Adrenal gland (tissue), 9 donors: ENCODE measurements at regions not wholly inside any gene's neighbourhood (a gene's known extent, or its start where the extent isn't known, plus 50 kb on each side); places are given as distances from the start of the nearest gene placed in this dataset.
"Not testable (repeated sequence)": the region's sequence is repeated elsewhere in the genome, so short reads cannot be mapped to it uniquely, and the experiment has no call there.

Experiments
- DNase-seq, 7 donors: peaks; one replicate each; pipeline ENCODE4 v3.0.0-alpha.2; 2019 to 2020
- H3K27ac ChIP-seq, 5 donors: fragments of 200-600 bp; sonication (generic) in 4 of 5; 1 replicate in 3 of 5; 2 replicates in 2 of 5; pipeline versions ENCODE4 v1.5.1 to v1.8.0; 2016 to 2020; ENCODE audit warnings: mild to moderate bottlenecking in 1 of 5
- H3K27me3 ChIP-seq: fragments of 200-600 bp; 2 replicates; pipeline ENCODE4 v1.8.0; 2021
- H3K36me3 ChIP-seq, 2 donors: fragments of 200-600 bp; replicated peaks in 1 of 2; 1 replicate in 1 of 2; 2 replicates in 1 of 2; pipeline versions ENCODE4 v1.5.1 to v1.8.0; 2018 to 2022
- H3K4me1 ChIP-seq, 2 donors: fragments of 200-600 bp; replicated peaks in 1 of 2; 1 replicate in 1 of 2; 2 replicates in 1 of 2; pipeline versions ENCODE4 v1.5.1 to v1.8.0; 2018 to 2021
- H3K4me3 ChIP-seq, 4 donors: fragments of 200-600 bp; sonication (generic) in 3 of 4; one replicate each; pipeline ENCODE4 v1.5.1; 2016 to 2018
- H3K9me3 ChIP-seq, 3 donors: fragments of 200-600 bp; sonication (generic) in 1 of 3; replicated peaks in 1 of 3; 1 replicate in 2 of 3; 2 replicates in 1 of 3; pipeline versions ENCODE4 v1.5.1 to v1.8.0; 2016 to 2021
- WGBS, 4 donors: extraction: QIAGEN DNeasy Blood & Tissue Kit in 2 of 4; methylation state at CpG; one replicate each; pipeline versions ENCODE4 v1.1.5 to v1.1.7; 2013 to 2017; 5-methylcytosine and 5-hydroxymethylcytosine counted together
- intact Hi-C, 2 donors: fragments of 100-400 bp; cut with DNase I; formaldehyde crosslinking; loops; one replicate each; pipeline versions ENCODE4 v1.14.1 to v1.15.0; 2022 to 2023
- TF ChIP-seq, protein P1 (sequence below), 6 experiments: fragments of 450-650 bp in 4 of 6; fragments of 200-600 bp in 2 of 6; sonication (generic) in 1 of 6; IDR thresholded peaks; 1 replicate in 5 of 6; 2 replicates in 1 of 6; pipeline versions ENCODE4 v1.5.1 to v1.8.0; 2016 to 2021; ENCODE audit warnings: antibody characterized with exemption in 6 of 6, mild to moderate bottlenecking in 2 of 6, moderate library complexity in 1 of 6
- donor health status: healthy with polysubstance abuse.
- donor health status: Bipolar disorder and iron deficiency.
- donor health status: DM: yes; HTN: yes; CAD: no.
- donor health status: DM: no; HTN: no; CAD: no.
- donor health status: DM: no; HTN: no; CAD: no.

DNA sequence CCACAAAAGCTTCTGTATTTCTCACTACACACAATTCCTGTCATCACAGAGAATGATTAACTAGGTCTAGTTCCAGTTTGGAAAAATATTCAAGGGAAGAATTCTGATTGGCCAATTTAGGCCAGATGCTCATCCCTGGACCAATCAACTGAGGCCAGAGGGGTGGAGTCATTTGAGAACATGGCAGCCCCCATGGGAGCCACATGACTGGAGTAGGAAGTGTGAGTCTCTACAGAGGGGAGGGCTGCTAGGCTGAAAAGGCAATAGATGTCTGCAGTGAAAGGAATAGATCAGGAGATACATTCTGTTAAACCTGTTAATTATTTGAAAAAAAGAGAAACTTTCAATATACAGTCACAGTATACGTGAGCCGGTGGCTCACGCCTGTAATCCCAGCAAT is 125.2 kb downstream of the UNC93B1 start:
- H3K9me3 ChIP-seq, H3K4me1 ChIP-seq, intact Hi-C loops, H3K27ac ChIP-seq, DNase-seq, H3K4me3 ChIP-seq, H3K36me3 ChIP-seq, H3K27me3 ChIP-seq: not testable (repeated sequence)
- WGBS, 4 donors: 88 to 94% (median 91%) methylated on average over 3 of the region's 3 CpGs

DNA sequence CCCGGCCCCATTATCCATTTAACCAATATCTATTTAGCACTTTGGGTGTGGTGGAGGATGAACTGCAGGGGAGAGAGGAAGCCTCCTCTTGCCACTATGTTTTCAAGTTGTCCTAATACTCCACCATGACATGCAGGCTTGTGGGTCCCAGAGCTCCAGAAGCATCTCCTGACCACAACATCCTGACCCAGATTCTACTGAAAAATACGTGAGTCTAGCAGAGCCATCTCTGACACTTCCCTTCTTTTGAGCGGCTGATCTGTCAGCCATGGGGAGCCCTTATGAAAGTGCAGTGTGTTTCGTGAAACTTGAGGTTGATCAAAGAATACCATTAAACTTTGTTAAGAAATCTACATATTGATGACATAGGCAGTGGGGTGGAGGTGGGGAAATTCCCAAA is 126.6 kb downstream of the UNC93B1 start:
- H3K36me3 ChIP-seq, H3K4me3 ChIP-seq, H3K27ac ChIP-seq, DNase-seq, H3K27me3 ChIP-seq, H3K9me3 ChIP-seq, H3K4me1 ChIP-seq, intact Hi-C loops: not testable (repeated sequence)
- WGBS, 4 donors: 59 to 76% (median 67%) methylated on average over 3 to 4 of the region's 4 CpGs

DNA sequence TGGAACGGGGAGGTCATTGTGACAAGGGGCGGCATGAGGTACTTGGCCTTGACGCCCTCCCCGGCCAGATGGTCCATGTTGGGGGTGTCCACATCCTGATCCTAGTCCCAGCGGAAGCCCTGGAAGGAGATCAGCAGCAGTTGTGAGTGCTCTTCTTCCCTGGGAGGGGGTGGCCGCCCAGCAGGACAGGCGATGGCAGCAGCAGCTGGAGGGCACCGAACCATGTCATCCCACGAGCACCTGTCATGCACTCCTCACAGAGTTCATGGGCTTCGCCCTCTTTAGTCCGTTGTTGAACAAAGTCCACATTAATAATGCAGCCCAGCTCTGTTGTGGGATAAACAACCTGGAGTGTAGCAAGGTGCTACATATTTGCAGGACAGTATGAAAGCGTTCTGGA is 130.7 kb downstream of the UNC93B1 start:
- intact Hi-C loops, H3K27ac ChIP-seq, H3K36me3 ChIP-seq, H3K9me3 ChIP-seq, H3K4me1 ChIP-seq, DNase-seq, H3K27me3 ChIP-seq, H3K4me3 ChIP-seq: not testable (repeated sequence)
- WGBS, 4 donors: 78 to 85% (median 79%) methylated on average over 8 to 12 of the region's 12 CpGs

DNA sequence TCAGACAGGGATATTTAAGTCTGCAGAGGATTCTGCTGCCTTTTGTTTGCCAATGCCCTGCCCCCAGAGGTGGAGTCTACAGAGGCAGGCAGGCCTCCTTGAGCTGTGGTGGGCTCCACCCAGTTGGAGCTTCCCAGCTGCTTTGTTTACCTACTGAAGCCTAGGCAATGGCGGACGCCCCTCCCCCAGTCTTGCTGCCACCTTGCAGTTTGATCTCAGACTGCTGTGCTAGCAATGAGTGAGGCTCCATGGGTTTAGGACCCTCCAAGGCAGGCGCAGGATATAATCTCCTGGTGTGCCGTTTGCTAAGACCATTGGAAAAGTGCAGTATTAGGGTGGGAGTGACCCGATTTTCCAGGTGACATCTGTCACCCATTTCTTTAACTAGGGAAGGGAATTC is 132.7 kb downstream of the UNC93B1 start:
- H3K4me3 ChIP-seq, H3K9me3 ChIP-seq, DNase-seq, H3K36me3 ChIP-seq, H3K27me3 ChIP-seq, H3K4me1 ChIP-seq, H3K27ac ChIP-seq, intact Hi-C loops: not testable (repeated sequence)
- WGBS, 4 donors: 81 to 96% (median 88%) methylated on average over 4 to 5 of the region's 5 CpGs

DNA sequence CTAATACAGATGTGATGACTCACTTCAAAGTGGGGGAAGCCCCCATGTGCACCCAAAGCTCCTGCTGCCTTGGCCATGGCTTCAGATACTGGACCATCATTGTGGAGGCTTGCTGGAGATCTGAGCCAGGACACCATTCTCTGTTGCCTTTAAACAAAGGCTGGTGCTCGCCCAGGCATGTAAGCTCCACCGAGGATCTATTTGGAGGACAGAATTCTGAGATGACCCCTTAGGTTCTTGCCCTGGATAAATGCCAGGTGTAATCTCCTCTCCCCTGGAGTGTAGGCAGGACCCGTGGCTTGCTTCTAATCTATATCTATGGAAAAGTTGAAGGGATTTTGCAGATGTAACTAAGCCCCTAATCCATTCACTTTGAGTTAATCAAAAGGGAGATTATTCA is 141.0 kb downstream of the UNC93B1 start:
- H3K36me3 ChIP-seq, H3K4me3 ChIP-seq, H3K27me3 ChIP-seq, H3K9me3 ChIP-seq, intact Hi-C loops, H3K4me1 ChIP-seq, H3K27ac ChIP-seq, DNase-seq: not testable (repeated sequence)
- 40 to 60% (median 52%) methylated on average over 1 to 3 of the region's 3 CpGs for WGBS, 4 donors

DNA sequence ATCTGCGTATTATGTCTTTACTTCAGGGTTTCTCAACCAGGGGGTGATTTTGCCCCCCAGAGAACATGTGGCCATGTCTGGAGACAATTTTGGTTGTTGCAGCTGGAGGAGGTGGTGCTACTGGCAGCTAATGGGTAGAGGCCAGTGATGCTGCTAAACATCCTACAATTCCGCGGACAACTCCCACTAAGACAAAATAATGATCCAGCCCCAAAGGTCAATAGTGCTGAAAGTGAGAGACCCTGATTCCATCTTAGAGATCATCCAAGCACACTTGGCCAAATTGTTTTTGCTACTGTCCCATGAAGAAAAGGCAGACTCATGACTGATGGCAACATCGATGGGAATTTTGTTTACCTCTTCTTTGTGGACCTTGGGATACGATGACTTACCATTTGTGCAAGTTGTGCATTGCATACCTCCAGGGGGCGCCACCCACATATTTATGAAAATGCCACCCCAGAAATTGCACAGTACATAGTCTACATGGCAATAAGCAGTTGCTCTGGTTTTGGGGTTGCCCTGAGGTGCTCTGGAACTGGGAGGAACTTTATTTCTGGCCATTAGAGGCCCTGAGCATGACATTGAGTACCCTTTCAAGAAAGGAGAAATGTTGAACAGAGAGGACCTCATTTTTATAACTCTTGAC is 144.3 kb downstream of the UNC93B1 start:
- H3K27ac ChIP-seq, H3K4me3 ChIP-seq, H3K4me1 ChIP-seq, H3K36me3 ChIP-seq, H3K27me3 ChIP-seq, H3K9me3 ChIP-seq, intact Hi-C loops: not testable (repeated sequence)
- TF ChIP-seq, protein P1, sequence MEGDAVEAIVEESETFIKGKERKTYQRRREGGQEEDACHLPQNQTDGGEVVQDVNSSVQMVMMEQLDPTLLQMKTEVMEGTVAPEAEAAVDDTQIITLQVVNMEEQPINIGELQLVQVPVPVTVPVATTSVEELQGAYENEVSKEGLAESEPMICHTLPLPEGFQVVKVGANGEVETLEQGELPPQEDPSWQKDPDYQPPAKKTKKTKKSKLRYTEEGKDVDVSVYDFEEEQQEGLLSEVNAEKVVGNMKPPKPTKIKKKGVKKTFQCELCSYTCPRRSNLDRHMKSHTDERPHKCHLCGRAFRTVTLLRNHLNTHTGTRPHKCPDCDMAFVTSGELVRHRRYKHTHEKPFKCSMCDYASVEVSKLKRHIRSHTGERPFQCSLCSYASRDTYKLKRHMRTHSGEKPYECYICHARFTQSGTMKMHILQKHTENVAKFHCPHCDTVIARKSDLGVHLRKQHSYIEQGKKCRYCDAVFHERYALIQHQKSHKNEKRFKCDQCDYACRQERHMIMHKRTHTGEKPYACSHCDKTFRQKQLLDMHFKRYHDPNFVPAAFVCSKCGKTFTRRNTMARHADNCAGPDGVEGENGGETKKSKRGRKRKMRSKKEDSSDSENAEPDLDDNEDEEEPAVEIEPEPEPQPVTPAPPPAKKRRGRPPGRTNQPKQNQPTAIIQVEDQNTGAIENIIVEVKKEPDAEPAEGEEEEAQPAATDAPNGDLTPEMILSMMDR (IDR thresholded peaks at IDR 0.05): peak; percentile 10 to 52 (median 42)
- 66 to 100% (median 81%) methylated on average over 3 to 4 of the region's 6 CpGs for WGBS, 4 donors
- peak; percentile 23 to 78 (median 39) for DNase-seq

DNA sequence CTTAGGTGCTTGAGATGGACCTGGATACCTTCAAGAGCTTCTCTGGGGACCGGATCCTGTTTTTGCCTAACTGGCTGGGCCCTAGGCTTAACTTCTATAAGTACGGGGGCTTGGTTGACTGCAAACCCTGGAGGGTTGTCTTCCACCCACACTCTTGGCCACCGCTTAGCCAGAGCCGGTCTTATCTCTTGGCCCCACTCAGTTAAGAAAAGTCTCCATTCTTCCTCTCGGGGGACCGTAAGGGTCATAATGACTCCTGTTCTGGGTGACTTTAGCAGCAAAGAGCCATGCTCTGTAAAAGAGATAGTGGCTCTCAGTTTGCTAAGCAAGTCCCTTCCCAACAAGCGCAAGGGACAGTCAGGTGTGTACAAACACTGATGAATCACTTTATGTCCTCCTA is 153.2 kb downstream of the UNC93B1 start:
- H3K27ac ChIP-seq, H3K4me1 ChIP-seq, intact Hi-C loops, H3K27me3 ChIP-seq, H3K4me3 ChIP-seq, H3K36me3 ChIP-seq, H3K9me3 ChIP-seq, DNase-seq: not testable (repeated sequence)
- WGBS, 4 donors: 67 to 81% (median 73%) methylated on average over 3 to 7 of the region's 7 CpGs

DNA sequence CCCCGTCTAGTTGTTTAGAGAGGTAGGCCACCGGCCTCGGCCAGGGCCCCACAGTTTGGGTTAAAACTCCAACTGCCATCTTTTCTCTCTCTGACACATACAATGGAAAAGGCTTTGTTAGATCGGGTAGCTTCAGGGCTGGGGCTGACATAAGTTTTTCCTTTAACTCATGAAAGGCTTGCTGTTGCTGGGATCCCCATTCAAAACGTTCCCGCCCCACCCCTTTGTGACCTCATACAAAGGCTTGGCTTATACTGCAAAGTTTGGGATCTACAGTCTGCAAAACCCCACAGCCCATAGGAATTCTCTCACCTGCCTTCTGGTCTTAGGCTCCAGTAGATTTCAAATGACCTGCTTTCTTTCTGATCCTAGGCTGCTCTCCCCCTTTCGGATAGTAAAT is 154.1 kb downstream of the UNC93B1 start:
- H3K27me3 ChIP-seq, intact Hi-C loops, H3K27ac ChIP-seq, H3K36me3 ChIP-seq, H3K9me3 ChIP-seq, H3K4me1 ChIP-seq, H3K4me3 ChIP-seq, DNase-seq: not testable (repeated sequence)
- 71 to 79% (median 73%) methylated on average over 7 of the region's 7 CpGs for WGBS, 4 donors
